ENCODE measurements at regions not wholly inside any gene's neighbourhood (a gene's known extent, or its start where the extent isn't known, plus 50 kb on each side); places are given as distances from the start of the nearest gene placed in this dataset.

DNA sequence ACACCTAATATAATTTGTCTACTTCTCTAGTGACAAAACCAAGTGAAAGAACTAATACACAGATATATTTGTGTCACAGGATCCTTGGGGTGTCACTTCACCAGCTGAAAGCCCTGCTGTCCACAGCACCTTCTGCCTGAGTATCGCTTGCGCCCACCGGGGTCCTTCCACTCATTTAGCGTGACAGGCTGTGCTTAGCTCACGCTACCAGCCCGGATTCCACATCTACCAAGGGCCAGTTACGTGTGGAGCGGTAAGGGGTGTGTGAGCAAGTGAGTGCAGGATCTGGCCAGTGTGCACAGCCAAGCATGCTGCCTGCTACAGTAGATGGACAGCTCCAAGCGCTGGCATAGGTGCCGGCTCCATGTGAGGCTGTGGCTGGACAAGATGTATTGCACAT, 810.9 kb downstream of the NSUN3 start:
- intact Hi-C loops (cut with micrococcal nuclease), result no loop called here
- TF ChIP-seq, protein P1, sequence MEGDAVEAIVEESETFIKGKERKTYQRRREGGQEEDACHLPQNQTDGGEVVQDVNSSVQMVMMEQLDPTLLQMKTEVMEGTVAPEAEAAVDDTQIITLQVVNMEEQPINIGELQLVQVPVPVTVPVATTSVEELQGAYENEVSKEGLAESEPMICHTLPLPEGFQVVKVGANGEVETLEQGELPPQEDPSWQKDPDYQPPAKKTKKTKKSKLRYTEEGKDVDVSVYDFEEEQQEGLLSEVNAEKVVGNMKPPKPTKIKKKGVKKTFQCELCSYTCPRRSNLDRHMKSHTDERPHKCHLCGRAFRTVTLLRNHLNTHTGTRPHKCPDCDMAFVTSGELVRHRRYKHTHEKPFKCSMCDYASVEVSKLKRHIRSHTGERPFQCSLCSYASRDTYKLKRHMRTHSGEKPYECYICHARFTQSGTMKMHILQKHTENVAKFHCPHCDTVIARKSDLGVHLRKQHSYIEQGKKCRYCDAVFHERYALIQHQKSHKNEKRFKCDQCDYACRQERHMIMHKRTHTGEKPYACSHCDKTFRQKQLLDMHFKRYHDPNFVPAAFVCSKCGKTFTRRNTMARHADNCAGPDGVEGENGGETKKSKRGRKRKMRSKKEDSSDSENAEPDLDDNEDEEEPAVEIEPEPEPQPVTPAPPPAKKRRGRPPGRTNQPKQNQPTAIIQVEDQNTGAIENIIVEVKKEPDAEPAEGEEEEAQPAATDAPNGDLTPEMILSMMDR (IDR thresholded peaks at IDR 0.05; ENCODE audit: borderline replicate concordance), result no peak
- H3K4me1 ChIP-seq, result no peaks in the 10 kb centered on the region

DNA sequence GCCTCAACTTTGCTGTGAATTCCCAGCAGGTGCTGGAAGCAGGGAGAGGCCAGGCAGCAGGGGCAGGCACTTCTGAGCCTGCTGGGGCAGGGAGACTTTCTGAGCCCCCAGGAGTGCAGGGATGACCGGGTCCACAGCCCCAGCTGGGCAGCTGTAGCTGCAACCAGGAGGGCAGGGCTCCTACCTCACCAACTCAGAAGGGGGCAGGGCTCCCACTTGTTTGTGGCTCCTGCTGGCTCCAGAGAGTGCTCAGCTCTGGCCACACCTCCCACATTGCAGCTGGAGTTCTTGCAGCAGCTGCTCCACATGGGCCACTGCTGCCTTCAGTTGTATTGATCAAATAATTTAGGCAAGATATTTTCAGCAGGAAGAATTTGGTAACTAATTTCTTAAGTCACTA, 812.3 kb downstream of the NSUN3 start:
- TF ChIP-seq, protein P1 (IDR thresholded peaks at IDR 0.05; ENCODE audit: borderline replicate concordance), result no peak
- H3K4me3 ChIP-seq, result no peak overlapping the region
- intact Hi-C loops (cut with micrococcal nuclease), result no loop called here
- H3K9me3 ChIP-seq (replicated peaks), result peaks cover 7% of the 10 kb centered on the region
- no peak overlapping the region for H3K27ac ChIP-seq (replicated peaks)
- H3K36me3 ChIP-seq, result no peaks in the 10 kb centered on the region
- H3K27me3 ChIP-seq (ENCODE audit: low read depth), result no peaks in the 10 kb centered on the region
- no peaks in the 10 kb centered on the region for H3K4me1 ChIP-seq
- no peak for DNase-seq

More for the DNA sequence above, 810.9 kb downstream of the NSUN3 start:
- Histone ChIP-seq H3K27me3 (ENCODE audit: low read depth) (no peaks in the 10 kb centered on the region), H3K36me3 (no peaks in the 10 kb centered on the region), H3K4me3 (no peak overlapping the region), H3K27ac (replicated peaks) (no peak overlapping the region), H3K9me3 (replicated peaks) (peaks cover 7% of the 10 kb centered on the region)
- no peak for DNase-seq

DNA sequence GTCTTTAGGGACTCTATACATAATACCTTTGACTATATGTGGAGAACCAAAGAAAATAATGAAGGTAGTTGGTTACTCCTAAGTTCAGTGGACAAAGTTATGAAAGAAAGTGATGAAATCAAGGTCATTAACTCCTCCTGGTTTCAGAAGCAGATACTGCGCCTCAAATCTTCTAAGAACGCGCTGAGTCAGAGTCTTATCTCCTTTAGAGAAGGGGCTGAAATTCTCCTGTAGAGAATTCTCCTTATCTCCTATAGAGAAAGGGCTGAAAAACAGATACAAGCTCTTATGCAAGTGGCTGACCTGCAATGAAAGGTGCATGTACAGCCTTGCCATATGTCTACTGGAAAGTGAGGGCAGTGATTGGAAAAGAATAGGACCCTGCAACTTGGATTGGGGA, 824.2 kb downstream of the NSUN3 start:
- intact Hi-C loops (cut with micrococcal nuclease), result no loop called here
- H3K27ac ChIP-seq (replicated peaks), result no peak overlapping the region
- TF ChIP-seq, protein P1 (IDR thresholded peaks at IDR 0.05; ENCODE audit: borderline replicate concordance), result no peak

DNA sequence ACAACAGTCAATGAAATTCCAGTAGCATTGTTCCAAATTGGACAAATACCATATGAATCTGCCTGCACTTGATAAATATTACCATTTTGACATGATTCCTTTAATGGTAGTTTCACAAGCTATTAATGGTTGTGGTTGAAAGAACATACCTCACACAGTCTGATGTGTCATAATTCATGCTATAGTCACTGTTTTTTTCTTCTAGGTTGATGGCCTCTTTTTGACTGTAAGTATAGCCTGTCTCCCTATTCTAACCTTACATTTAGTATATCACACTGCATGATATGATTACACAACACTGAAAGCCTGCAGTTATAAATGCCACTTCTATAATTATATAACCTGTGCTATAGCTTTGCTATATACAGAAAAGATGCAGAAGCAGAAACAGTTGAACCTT, 834.1 kb downstream of the NSUN3 start:
- Histone ChIP-seq H3K27ac (replicated peaks) (no peak overlapping the region), H3K4me1 (no peaks in the 10 kb centered on the region), H3K4me3 (no peak overlapping the region), H3K27me3 (ENCODE audit: low read depth) (no peaks in the 10 kb centered on the region), H3K36me3 (no peaks in the 10 kb centered on the region), H3K9me3 (replicated peaks) (no peaks in the 10 kb centered on the region)
- intact Hi-C loops (cut with micrococcal nuclease), result no loop called here
- TF ChIP-seq, protein P1 (IDR thresholded peaks at IDR 0.05; ENCODE audit: borderline replicate concordance), result no peak
- no peak for DNase-seq

More for the DNA sequence above, 824.2 kb downstream of the NSUN3 start:
- Histone ChIP-seq H3K27me3 (ENCODE audit: low read depth) (no peaks in the 10 kb centered on the region), H3K36me3 (no peaks in the 10 kb centered on the region), H3K9me3 (replicated peaks) (no peaks in the 10 kb centered on the region), H3K4me3 (no peak overlapping the region), H3K4me1 (no peaks in the 10 kb centered on the region)
- DNase-seq, result no peak

DNA sequence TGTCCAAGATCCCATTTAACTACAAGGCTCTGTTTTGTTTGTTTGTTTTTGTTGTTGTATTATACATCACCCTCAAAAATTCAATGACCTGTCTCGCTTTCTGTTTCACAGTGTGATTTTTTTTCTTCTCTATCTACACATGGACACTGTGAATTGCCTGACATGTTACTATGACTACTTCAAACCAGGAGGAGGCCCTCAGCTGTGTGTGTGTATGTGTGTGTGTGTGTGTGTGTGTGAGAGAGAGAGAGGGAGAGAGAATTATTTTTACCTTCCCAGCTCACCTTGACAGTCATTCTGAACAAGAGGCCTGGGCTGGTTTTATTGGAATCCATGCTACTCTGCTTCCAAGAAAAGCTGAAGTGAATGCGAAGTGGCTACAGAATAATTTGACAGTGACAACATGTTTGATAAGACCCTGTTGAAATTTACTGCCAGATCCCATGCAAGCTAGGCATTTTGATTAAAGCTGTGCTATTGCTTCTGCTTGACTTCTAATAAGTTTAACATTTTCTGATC, 841.4 kb downstream of the NSUN3 start:
- no peaks in the 10 kb centered on the region for H3K27me3 ChIP-seq (ENCODE audit: low read depth)
- no peak overlapping the region for H3K27ac ChIP-seq (replicated peaks)
- intact Hi-C loops (cut with micrococcal nuclease), result no loop called here
- no peak for DNase-seq
- no peaks in the 10 kb centered on the region for H3K36me3 ChIP-seq
- no peak overlapping the region for H3K4me3 ChIP-seq
- H3K4me1 ChIP-seq, result no peaks in the 10 kb centered on the region
- TF ChIP-seq, protein P1 (IDR thresholded peaks at IDR 0.05; ENCODE audit: borderline replicate concordance), result no peak
- H3K9me3 ChIP-seq (replicated peaks), result no peaks in the 10 kb centered on the region

Data from left ventricle myocardium inferior (tissue), 1 donor.